CD8-positive, alpha-beta memory T cell (primary cell): ENCODE measurements at regions not wholly inside any gene's neighbourhood (a gene's known extent, or its start where the extent isn't known, plus 50 kb on each side); places are given as distances from the start of the nearest gene placed in this dataset.

ENCODE experiments used
- CTCF ChIA-PET: fragments of 350-600 bp; sonication (Branson Sonifier 250); formaldehyde crosslinking; loops from one replicate; lab custom pipeline; 2021; ENCODE audit warnings: antibody characterized with exemption; lab: Charles Lee
- POLR2A ChIA-PET: fragments of 350-600 bp; sonication (Branson Sonifier 250); formaldehyde crosslinking; loops from one replicate; lab custom pipeline; 2021; ENCODE audit warnings: antibody characterized with exemption; lab: Charles Lee
- DNase-seq, 5 donors: peaks; one replicate each; pipeline versions ENCODE4 v3.0.0 to v3.0.0-alpha.2; 2020 to 2022; ENCODE audit warnings: mixed read lengths in 1 of 5
- H3K27ac ChIP-seq: one replicate; pipeline ENCODE4 v1.7.0; 2013; ENCODE audit warnings: low read depth, mild to moderate bottlenecking, low read length, moderate library complexity
- H3K27me3 ChIP-seq: 2 replicates; pipeline ENCODE4 v1.7.0; 2013; ENCODE audit warnings: low read length, mild to moderate bottlenecking; ENCODE audit not compliant: insufficient read depth, poor library complexity, severe bottlenecking
- H3K36me3 ChIP-seq: 2 replicates; pipeline ENCODE4 v1.7.0; 2013; ENCODE audit warnings: mild to moderate bottlenecking, low read length, moderate library complexity; ENCODE audit not compliant: insufficient read depth
- H3K4me1 ChIP-seq: 2 replicates; pipeline ENCODE4 v1.7.0; 2013; ENCODE audit warnings: mild to moderate bottlenecking, low read length, moderate library complexity; ENCODE audit not compliant: insufficient read depth
- H3K4me3 ChIP-seq: 2 replicates; pipeline ENCODE4 v1.7.0; 2013; ENCODE audit warnings: mild to moderate bottlenecking, low read length
- H3K9me3 ChIP-seq: 2 replicates; pipeline ENCODE4 v1.7.0; 2013; ENCODE audit warnings: mild to moderate bottlenecking, low read length
- H3K27ac Mint-ChIP-seq, 8 donors: one replicate each; pipeline ENCODE4 v1.8.0; 2020 to 2021; ENCODE audit warnings: mixed read lengths in 8 of 8, mild to moderate bottlenecking in 6 of 8, inconsistent platforms in 3 of 8, moderate library complexity in 3 of 8
- H3K27me3 Mint-ChIP-seq, 2 donors: one replicate each; pipeline ENCODE4 v1.8.0; 2020 to 2021; ENCODE audit warnings: mixed read lengths in 2 of 2, mild to moderate bottlenecking in 1 of 2, moderate library complexity in 1 of 2
- H3K36me3 Mint-ChIP-seq, 3 donors: one replicate each; pipeline ENCODE4 v1.8.0; 2020 to 2021; ENCODE audit warnings: mixed read lengths in 3 of 3, inconsistent platforms in 1 of 3, mild to moderate bottlenecking in 1 of 3
- H3K4me1 Mint-ChIP-seq, 3 donors: one replicate each; pipeline ENCODE4 v1.8.0; 2020 to 2021; ENCODE audit warnings: mixed read lengths in 3 of 3, inconsistent platforms in 1 of 3, mild to moderate bottlenecking in 1 of 3
- H3K4me3 Mint-ChIP-seq, 7 donors: one replicate each; pipeline ENCODE4 v1.8.0; 2020 to 2021; ENCODE audit warnings: mixed read lengths in 7 of 7, mild to moderate bottlenecking in 6 of 7, moderate library complexity in 4 of 7, inconsistent platforms in 2 of 7
- H3K9me3 Mint-ChIP-seq, 5 donors: one replicate each; pipeline ENCODE4 v1.8.0; 2020 to 2022; ENCODE audit warnings: mixed read lengths in 5 of 5, mild to moderate bottlenecking in 3 of 5, moderate library complexity in 2 of 5, inconsistent platforms in 1 of 5

- H3K4me3 Mint-ChIP-seq: peak overlapping the region in 2 of 7 donors; percentile 64 to 80
- no peaks in the 10 kb centered on the region for H3K9me3 ChIP-seq
- POLR2A ChIA-PET: no interaction called here
- no peaks in the 10 kb centered on the region for H3K36me3 Mint-ChIP-seq
- peaks cover 2 to 12% (median 7%) of the 10 kb centered on the region in 3 donors for H3K4me1 Mint-ChIP-seq
- DNase-seq: no peak
- no peaks in the 10 kb centered on the region for H3K9me3 Mint-ChIP-seq
- H3K36me3 ChIP-seq: no peaks in the 10 kb centered on the region
- H3K27ac Mint-ChIP-seq: no peak overlapping the region
- H3K27me3 ChIP-seq: peaks cover 3% of the 10 kb centered on the region
- H3K27me3 Mint-ChIP-seq: peaks cover 9 to 36% of the 10 kb centered on the region in 2 donors
- CTCF ChIA-PET: no interaction called here
- no peaks in the 10 kb centered on the region for H3K4me1 ChIP-seq
- H3K4me3 ChIP-seq: no peak overlapping the region
- no peak overlapping the region for H3K27ac ChIP-seq
Observed at GRCh38 chr1:58248072-58248471, 298.5 kb downstream of the OMA1 start.

- Mint-ChIP-seq H3K36me3 (no peaks in the 10 kb centered on the region), H3K4me3 (no peak overlapping the region), H3K27me3 (peaks cover 9 to 39% of the 10 kb centered on the region in 2 donors), H3K27ac (no peak overlapping the region), H3K9me3 (no peaks in the 10 kb centered on the region), H3K4me1 (peaks cover 2 to 12% (median 7%) of the 10 kb centered on the region in 3 donors)
- H3K4me3 ChIP-seq: no peak overlapping the region
- POLR2A ChIA-PET: no interaction called here
- DNase-seq: no peak
- no peaks in the 10 kb centered on the region for H3K9me3 ChIP-seq
- no peak overlapping the region for H3K27ac ChIP-seq
- CTCF ChIA-PET: no interaction called here
- no peaks in the 10 kb centered on the region for H3K36me3 ChIP-seq
- peaks cover 3% of the 10 kb centered on the region for H3K27me3 ChIP-seq
- H3K4me1 ChIP-seq: no peaks in the 10 kb centered on the region
Observed at GRCh38 chr1:58246549-58246948, 300.0 kb downstream of the OMA1 start.

GRCh38 chr1:58244872-58245271 lies 301.7 kb downstream of the OMA1 start:
- Histone ChIP-seq H3K36me3 (no peaks in the 10 kb centered on the region), H3K4me1 (no peaks in the 10 kb centered on the region), H3K27ac (no peak overlapping the region), H3K4me3 (no peak overlapping the region), H3K27me3 (peaks cover 3% of the 10 kb centered on the region), H3K9me3 (no peaks in the 10 kb centered on the region)
- no peak for DNase-seq
- Mint-ChIP-seq H3K36me3 (no peaks in the 10 kb centered on the region), H3K4me1 (peaks cover 2 to 12% (median 7%) of the 10 kb centered on the region in 3 donors), H3K4me3 (no peak overlapping the region), H3K9me3 (no peaks in the 10 kb centered on the region), H3K27ac (no peak overlapping the region), H3K27me3 (peaks cover 9 to 30% of the 10 kb centered on the region in 2 donors)
- CTCF ChIA-PET: no interaction called here
- POLR2A ChIA-PET: no interaction called here

- Mint-ChIP-seq H3K27me3 (peaks cover 8 to 9% of the 10 kb centered on the region in 2 donors), H3K27ac (no peak overlapping the region), H3K4me1 (no peaks in the 10 kb centered on the region), H3K4me3 (no peak overlapping the region), H3K9me3 (no peaks in the 10 kb centered on the region), H3K36me3 (no peaks in the 10 kb centered on the region)
- ChIA-PET POLR2A (no interaction called here), CTCF (no interaction called here)
- Histone ChIP-seq H3K4me1 (no peaks in the 10 kb centered on the region), H3K27me3 (no peaks in the 10 kb centered on the region), H3K4me3 (no peak overlapping the region), H3K9me3 (no peaks in the 10 kb centered on the region), H3K36me3 (no peaks in the 10 kb centered on the region), H3K27ac (no peak overlapping the region)
- DNase-seq: no peak
Observed at GRCh38 chr1:58238846-58239245, 307.7 kb downstream of the OMA1 start.

- Mint-ChIP-seq H3K4me3 (no peak overlapping the region), H3K9me3 (no peaks in the 10 kb centered on the region), H3K27ac (no peak overlapping the region), H3K4me1 (no peaks in the 10 kb centered on the region), H3K36me3 (no peaks in the 10 kb centered on the region), H3K27me3 (peaks cover 5 to 8% of the 10 kb centered on the region in 2 donors)
- no peaks in the 10 kb centered on the region for H3K36me3 ChIP-seq
- H3K4me1 ChIP-seq: no peaks in the 10 kb centered on the region
- DNase-seq: no peak
- ChIA-PET POLR2A (no interaction called here), CTCF (no interaction called here)
- no peak overlapping the region for H3K27ac ChIP-seq
- H3K9me3 ChIP-seq: no peaks in the 10 kb centered on the region
- H3K27me3 ChIP-seq: no peaks in the 10 kb centered on the region
- H3K4me3 ChIP-seq: no peak overlapping the region
Observed at GRCh38 chr1:58233729-58234128, 312.8 kb downstream of the OMA1 start.

GRCh38 chr1:58231204-58231603 lies 315.3 kb downstream of the OMA1 start:
- no peak overlapping the region for H3K4me3 ChIP-seq
- H3K36me3 ChIP-seq: no peaks in the 10 kb centered on the region
- no peaks in the 10 kb centered on the region for H3K9me3 ChIP-seq
- H3K27ac ChIP-seq: no peak overlapping the region
- H3K4me1 Mint-ChIP-seq: no peaks in the 10 kb centered on the region
- DNase-seq: no peak
- peaks cover 0 to 8% of the 10 kb centered on the region in 2 donors for H3K27me3 Mint-ChIP-seq
- no peaks in the 10 kb centered on the region for H3K9me3 Mint-ChIP-seq
- ChIA-PET CTCF (no interaction called here), POLR2A (no interaction called here)
- no peaks in the 10 kb centered on the region for H3K36me3 Mint-ChIP-seq
- H3K27ac Mint-ChIP-seq: no peak overlapping the region
- H3K4me1 ChIP-seq: no peaks in the 10 kb centered on the region
- no peak overlapping the region for H3K4me3 Mint-ChIP-seq
- no peaks in the 10 kb centered on the region for H3K27me3 ChIP-seq

GRCh38 chr1:58227604-58228003 lies 318.9 kb downstream of the OMA1 start:
- Histone ChIP-seq H3K36me3 (no peaks in the 10 kb centered on the region), H3K4me1 (no peaks in the 10 kb centered on the region), H3K4me3 (no peak overlapping the region), H3K27ac (no peak overlapping the region), H3K27me3 (no peaks in the 10 kb centered on the region), H3K9me3 (no peaks in the 10 kb centered on the region)
- H3K27ac Mint-ChIP-seq: no peak overlapping the region
- no peaks in the 10 kb centered on the region for H3K4me1 Mint-ChIP-seq
- H3K4me3 Mint-ChIP-seq: no peak overlapping the region
- no peaks in the 10 kb centered on the region for H3K36me3 Mint-ChIP-seq
- CTCF ChIA-PET: no interaction called here
- no peaks in the 10 kb centered on the region for H3K9me3 Mint-ChIP-seq
- DNase-seq: no peak
- H3K27me3 Mint-ChIP-seq: no peaks in the 10 kb centered on the region
- POLR2A ChIA-PET: no interaction called here

- no peaks in the 10 kb centered on the region for H3K9me3 ChIP-seq
- H3K27ac ChIP-seq: no peak overlapping the region
- H3K36me3 Mint-ChIP-seq: no peaks in the 10 kb centered on the region
- H3K27ac Mint-ChIP-seq: no peak overlapping the region
- H3K36me3 ChIP-seq: no peaks in the 10 kb centered on the region
- ChIA-PET POLR2A (no interaction called here), CTCF (no interaction called here)
- H3K4me1 ChIP-seq: no peaks in the 10 kb centered on the region
- no peak for DNase-seq
- H3K9me3 Mint-ChIP-seq: no peaks in the 10 kb centered on the region
- H3K4me3 Mint-ChIP-seq: no peak overlapping the region
- no peaks in the 10 kb centered on the region for H3K27me3 Mint-ChIP-seq
- no peak overlapping the region for H3K4me3 ChIP-seq
- H3K4me1 Mint-ChIP-seq: no peaks in the 10 kb centered on the region
- no peaks in the 10 kb centered on the region for H3K27me3 ChIP-seq
Observed at GRCh38 chr1:58223522-58223921, 323.0 kb downstream of the OMA1 start.
